ENCODE measurements at regions not wholly inside any gene's neighbourhood (a gene's known extent, or its start where the extent isn't known, plus 50 kb on each side); places are given as distances from the start of the nearest gene placed in this dataset.

GRCh38 chr2:172299741-172300140 is 127.6 kb upstream of the ITGA6 start:
- H3K9me3 ChIP-seq (ENCODE audit: low read depth): no peaks in the 10 kb centered on the region
- H3K36me3 ChIP-seq (replicated peaks; ENCODE audit: insufficient read depth, low read depth): no peaks in the 10 kb centered on the region
- H3K79me2 ChIP-seq: no peaks in the 10 kb centered on the region
- H4K20me1 ChIP-seq (ENCODE audit: insufficient read depth, poor library complexity, severe bottlenecking): no peaks in the 10 kb centered on the region
- H3K27ac ChIP-seq: no peak overlapping the region
- 69% methylated on average over 5 of the region's 5 CpGs for WGBS (ENCODE audit: low lambda C conversion rate, missing lambda C conversion rate)
- H2AFZ ChIP-seq: no peak overlapping the region
- no peak overlapping the region for H3K4me2 ChIP-seq
- DNase-seq (ENCODE audit: low spot score): no peak
- H3K4me1 ChIP-seq (ENCODE audit: insufficient read depth): no peaks in the 10 kb centered on the region
- peaks cover 10% of the 10 kb centered on the region for H3K27me3 ChIP-seq
- no peaks in the 10 kb centered on the region for H3K9me2 ChIP-seq (replicated peaks; ENCODE audit: insufficient read depth)
- H3K4me3 ChIP-seq: no peak overlapping the region
- TF ChIP-seq EZH2 (IDR thresholded peaks at IDR 0.05; ENCODE audit: borderline replicate concordance) (no peak), EZH2phosphoT487 (IDR thresholded peaks at IDR 0.05; ENCODE audit: low read depth, severe bottlenecking, unreplicated experiment) (no peak)
- TF ChIP-seq, protein P1, sequence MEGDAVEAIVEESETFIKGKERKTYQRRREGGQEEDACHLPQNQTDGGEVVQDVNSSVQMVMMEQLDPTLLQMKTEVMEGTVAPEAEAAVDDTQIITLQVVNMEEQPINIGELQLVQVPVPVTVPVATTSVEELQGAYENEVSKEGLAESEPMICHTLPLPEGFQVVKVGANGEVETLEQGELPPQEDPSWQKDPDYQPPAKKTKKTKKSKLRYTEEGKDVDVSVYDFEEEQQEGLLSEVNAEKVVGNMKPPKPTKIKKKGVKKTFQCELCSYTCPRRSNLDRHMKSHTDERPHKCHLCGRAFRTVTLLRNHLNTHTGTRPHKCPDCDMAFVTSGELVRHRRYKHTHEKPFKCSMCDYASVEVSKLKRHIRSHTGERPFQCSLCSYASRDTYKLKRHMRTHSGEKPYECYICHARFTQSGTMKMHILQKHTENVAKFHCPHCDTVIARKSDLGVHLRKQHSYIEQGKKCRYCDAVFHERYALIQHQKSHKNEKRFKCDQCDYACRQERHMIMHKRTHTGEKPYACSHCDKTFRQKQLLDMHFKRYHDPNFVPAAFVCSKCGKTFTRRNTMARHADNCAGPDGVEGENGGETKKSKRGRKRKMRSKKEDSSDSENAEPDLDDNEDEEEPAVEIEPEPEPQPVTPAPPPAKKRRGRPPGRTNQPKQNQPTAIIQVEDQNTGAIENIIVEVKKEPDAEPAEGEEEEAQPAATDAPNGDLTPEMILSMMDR (IDR thresholded peaks at IDR 0.05; ENCODE audit: poor library complexity): no peak

- no peak for DNase-seq (ENCODE audit: low spot score)
- Histone ChIP-seq H3K9me3 (ENCODE audit: low read depth) (no peaks in the 10 kb centered on the region), H3K4me3 (no peak overlapping the region), H3K9me2 (replicated peaks; ENCODE audit: insufficient read depth) (no peaks in the 10 kb centered on the region), H3K4me1 (ENCODE audit: insufficient read depth) (no peaks in the 10 kb centered on the region), H4K20me1 (ENCODE audit: insufficient read depth, poor library complexity, severe bottlenecking) (no peaks in the 10 kb centered on the region), H2AFZ (no peak overlapping the region), H3K27ac (no peak overlapping the region), H3K27me3 (peaks cover 10% of the 10 kb centered on the region), H3K36me3 (replicated peaks; ENCODE audit: insufficient read depth, low read depth) (no peaks in the 10 kb centered on the region), H3K79me2 (no peaks in the 10 kb centered on the region), H3K4me2 (no peak overlapping the region)
- 95% methylated on average over 4 of the region's 4 CpGs for WGBS (ENCODE audit: low lambda C conversion rate, missing lambda C conversion rate)
- TF ChIP-seq EZH2phosphoT487 (IDR thresholded peaks at IDR 0.05; ENCODE audit: low read depth, severe bottlenecking, unreplicated experiment) (no peak), EZH2 (IDR thresholded peaks at IDR 0.05; ENCODE audit: borderline replicate concordance) (no peak)
- TF ChIP-seq, protein P1 (IDR thresholded peaks at IDR 0.05; ENCODE audit: poor library complexity): no peak
Observed at GRCh38 chr2:172300851-172301250, 126.5 kb upstream of the ITGA6 start.

DNA sequence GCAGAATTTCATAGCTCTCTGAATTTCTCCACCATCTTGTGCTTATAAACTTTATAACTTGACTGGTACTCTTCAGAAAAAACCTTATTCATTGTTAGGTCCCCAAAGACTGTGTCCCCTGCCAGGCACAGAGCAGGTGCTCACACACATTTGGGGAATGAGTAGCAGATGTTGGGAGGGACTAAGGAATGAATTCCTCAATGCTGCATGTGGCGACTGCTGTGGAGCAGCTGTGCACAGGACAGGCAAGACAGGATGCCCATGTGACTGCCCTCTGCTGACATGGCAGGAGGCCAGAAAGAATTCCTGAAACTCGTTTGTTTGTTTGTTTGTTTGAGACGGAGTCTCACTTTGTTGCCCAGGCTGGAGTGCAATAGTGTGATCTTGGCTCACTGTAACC is 122.3 kb upstream of the ITGA6 start:
- Histone ChIP-seq H3K27ac (no peak overlapping the region), H3K79me2 (no peaks in the 10 kb centered on the region), H3K9me2 (replicated peaks; ENCODE audit: insufficient read depth) (no peaks in the 10 kb centered on the region), H2AFZ (no peak overlapping the region), H3K27me3 (no peaks in the 10 kb centered on the region), H3K36me3 (replicated peaks; ENCODE audit: insufficient read depth, low read depth) (no peaks in the 10 kb centered on the region), H3K4me2 (no peak overlapping the region), H3K4me3 (no peak overlapping the region), H3K9me3 (ENCODE audit: low read depth) (no peaks in the 10 kb centered on the region), H3K4me1 (ENCODE audit: insufficient read depth) (no peaks in the 10 kb centered on the region), H4K20me1 (ENCODE audit: insufficient read depth, poor library complexity, severe bottlenecking) (no peaks in the 10 kb centered on the region)
- no peak for DNase-seq (ENCODE audit: low spot score)
- 60% methylated on average over 3 of the region's 3 CpGs for whole genome bisulfite sequencing (ENCODE audit: low lambda C conversion rate, missing lambda C conversion rate)
- TF ChIP-seq EZH2phosphoT487 (IDR thresholded peaks at IDR 0.05; ENCODE audit: low read depth, severe bottlenecking, unreplicated experiment): no peak
- TF ChIP-seq, protein P1 (IDR thresholded peaks at IDR 0.05; ENCODE audit: poor library complexity): no peak
- TF ChIP-seq EZH2 (IDR thresholded peaks at IDR 0.05; ENCODE audit: borderline replicate concordance): no peak

GRCh38 chr2:172307800-172308199 is 119.6 kb upstream of the ITGA6 start:
- H3K9me3 ChIP-seq (ENCODE audit: low read depth): no peaks in the 10 kb centered on the region
- H3K4me1 ChIP-seq (ENCODE audit: insufficient read depth): no peaks in the 10 kb centered on the region
- H3K9me2 ChIP-seq (replicated peaks; ENCODE audit: insufficient read depth): no peaks in the 10 kb centered on the region
- H2AFZ ChIP-seq: no peak overlapping the region
- H3K36me3 ChIP-seq (replicated peaks; ENCODE audit: insufficient read depth, low read depth): no peaks in the 10 kb centered on the region
- DNase-seq (ENCODE audit: low spot score): no peak
- TF ChIP-seq EZH2phosphoT487 (IDR thresholded peaks at IDR 0.05; ENCODE audit: low read depth, severe bottlenecking, unreplicated experiment) (no peak), EZH2 (IDR thresholded peaks at IDR 0.05; ENCODE audit: borderline replicate concordance) (no peak)
- TF ChIP-seq, protein P1 (IDR thresholded peaks at IDR 0.05; ENCODE audit: poor library complexity): no peak
- H3K27me3 ChIP-seq: no peaks in the 10 kb centered on the region
- H3K27ac ChIP-seq: no peak overlapping the region
- 32% methylated on average over 1 of the region's 1 CpG for WGBS (ENCODE audit: low lambda C conversion rate, missing lambda C conversion rate)
- no peak overlapping the region for H3K4me2 ChIP-seq
- H3K79me2 ChIP-seq: no peaks in the 10 kb centered on the region
- H3K4me3 ChIP-seq: no peak overlapping the region
- H4K20me1 ChIP-seq (ENCODE audit: insufficient read depth, poor library complexity, severe bottlenecking): no peaks in the 10 kb centered on the region
